Coronary artery (tissue), 2 donors: ENCODE measurements at regions not wholly inside any gene's neighbourhood (a gene's known extent, or its start where the extent isn't known, plus 50 kb on each side); places are given as distances from the start of the nearest gene placed in this dataset.

ENCODE experiments used
- DNase-seq: peaks from one replicate; pipeline ENCODE4 v3.0.0-alpha.2; 2017; ENCODE audit warnings: low spot score
- H3K27ac ChIP-seq, 2 donors: fragments of 200-600 bp; sonication (generic); one replicate each; pipeline ENCODE4 v1.5.1; 2016 to 2019
- H3K4me3 ChIP-seq: fragments of 200-600 bp; sonication (generic); 2 replicates; pipeline ENCODE4 v1.5.1; 2016; ENCODE audit warnings: mild to moderate bottlenecking, moderate library complexity
- TF ChIP-seq, protein P1 (sequence below): fragments of 200-600 bp; sonication (generic); IDR thresholded peaks from one replicate; pipeline ENCODE4 v1.5.1; 2019; ENCODE audit warnings: antibody characterized with exemption

DNA sequence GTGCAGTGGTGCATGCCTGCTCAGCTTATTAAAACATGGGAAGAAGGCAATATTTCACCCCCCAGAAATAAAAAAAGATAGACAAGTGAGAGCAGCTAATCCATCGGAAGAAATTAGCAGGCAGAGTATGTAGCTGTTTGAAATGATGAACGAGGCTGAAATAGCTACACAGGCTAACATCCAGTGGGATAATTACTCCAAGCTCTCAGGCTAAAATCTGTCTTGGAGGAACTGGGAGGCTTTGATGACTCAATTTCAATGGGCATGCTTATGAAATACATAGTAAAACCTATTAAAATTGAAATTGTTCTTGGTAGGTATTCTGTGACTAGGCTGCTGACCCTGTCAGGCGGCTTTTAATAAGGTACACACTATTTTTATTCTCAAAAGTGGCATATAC, 84.1 kb upstream of the RRP15 start:
- no peak overlapping the region for H3K27ac ChIP-seq
- TF ChIP-seq, protein P1, sequence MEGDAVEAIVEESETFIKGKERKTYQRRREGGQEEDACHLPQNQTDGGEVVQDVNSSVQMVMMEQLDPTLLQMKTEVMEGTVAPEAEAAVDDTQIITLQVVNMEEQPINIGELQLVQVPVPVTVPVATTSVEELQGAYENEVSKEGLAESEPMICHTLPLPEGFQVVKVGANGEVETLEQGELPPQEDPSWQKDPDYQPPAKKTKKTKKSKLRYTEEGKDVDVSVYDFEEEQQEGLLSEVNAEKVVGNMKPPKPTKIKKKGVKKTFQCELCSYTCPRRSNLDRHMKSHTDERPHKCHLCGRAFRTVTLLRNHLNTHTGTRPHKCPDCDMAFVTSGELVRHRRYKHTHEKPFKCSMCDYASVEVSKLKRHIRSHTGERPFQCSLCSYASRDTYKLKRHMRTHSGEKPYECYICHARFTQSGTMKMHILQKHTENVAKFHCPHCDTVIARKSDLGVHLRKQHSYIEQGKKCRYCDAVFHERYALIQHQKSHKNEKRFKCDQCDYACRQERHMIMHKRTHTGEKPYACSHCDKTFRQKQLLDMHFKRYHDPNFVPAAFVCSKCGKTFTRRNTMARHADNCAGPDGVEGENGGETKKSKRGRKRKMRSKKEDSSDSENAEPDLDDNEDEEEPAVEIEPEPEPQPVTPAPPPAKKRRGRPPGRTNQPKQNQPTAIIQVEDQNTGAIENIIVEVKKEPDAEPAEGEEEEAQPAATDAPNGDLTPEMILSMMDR: no peak
- no peak overlapping the region for H3K4me3 ChIP-seq
- no peak for DNase-seq

DNA sequence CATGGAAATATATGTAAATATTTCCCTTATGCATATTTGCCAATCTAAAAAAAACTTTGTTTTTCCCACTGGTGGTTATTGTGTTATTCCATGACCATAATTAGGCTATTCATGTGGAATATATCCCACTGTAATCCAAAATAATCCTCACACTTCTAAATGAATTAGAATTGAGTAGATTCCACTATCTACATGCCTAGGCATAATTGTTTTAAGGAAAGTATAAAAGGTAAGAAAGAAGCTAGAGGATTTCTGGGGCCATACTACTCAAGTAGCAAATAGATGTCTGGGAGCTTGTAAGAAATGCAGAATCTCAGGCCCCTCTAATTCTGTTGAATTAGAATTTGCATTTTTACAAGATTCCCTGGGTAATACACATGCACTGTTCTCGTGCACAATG, 83.5 kb upstream of the RRP15 start:
- no peak overlapping the region for H3K27ac ChIP-seq
- no peak for DNase-seq
- no peak overlapping the region for H3K4me3 ChIP-seq
- TF ChIP-seq, protein P1: no peak

DNA sequence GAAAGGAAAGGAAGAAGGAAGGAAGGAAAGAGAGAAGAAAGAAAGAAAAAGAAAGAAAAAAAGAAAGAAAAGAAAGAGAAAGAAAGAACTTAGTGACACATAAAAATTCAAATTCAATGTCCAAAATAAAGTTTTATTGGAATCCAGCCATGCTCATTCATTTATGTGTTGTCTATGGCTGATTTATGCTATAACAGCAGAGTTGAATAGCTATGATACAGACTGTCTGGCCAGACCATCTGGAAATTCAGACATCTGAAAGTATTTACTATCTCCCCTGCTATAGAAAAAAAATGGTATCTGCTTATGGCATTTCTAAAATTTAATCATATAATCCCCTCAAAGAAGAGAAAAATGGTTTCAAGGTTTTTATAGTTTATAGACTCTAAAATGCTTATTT, 79.4 kb upstream of the RRP15 start:
- no peak overlapping the region for H3K4me3 ChIP-seq
- TF ChIP-seq, protein P1: no peak

DNA sequence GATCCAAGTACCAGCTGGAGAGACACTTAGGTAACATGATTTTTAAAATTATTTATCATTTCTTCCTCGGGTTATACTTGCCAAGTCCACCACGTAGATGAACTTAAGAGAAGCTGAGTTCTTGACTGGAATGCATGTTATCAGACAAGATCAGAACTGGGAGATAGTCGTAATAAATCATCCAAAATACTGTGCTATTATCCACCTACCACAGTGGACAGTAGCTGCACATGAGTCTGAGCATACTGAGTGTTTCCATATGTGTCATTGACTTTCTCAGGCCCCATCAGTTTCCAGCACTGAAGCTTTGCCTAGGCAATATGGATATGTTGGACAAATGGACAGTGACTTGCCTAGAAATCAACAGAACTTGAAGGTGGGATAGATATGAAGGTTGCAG, 77.9 kb upstream of the RRP15 start:
- DNase-seq: no peak
- Histone ChIP-seq H3K27ac (no peak overlapping the region), H3K4me3 (no peak overlapping the region)
- TF ChIP-seq, protein P1: no peak

More for the DNA sequence above, 79.4 kb upstream of the RRP15 start:
- H3K27ac ChIP-seq: no peak overlapping the region
- no peak for DNase-seq

DNA sequence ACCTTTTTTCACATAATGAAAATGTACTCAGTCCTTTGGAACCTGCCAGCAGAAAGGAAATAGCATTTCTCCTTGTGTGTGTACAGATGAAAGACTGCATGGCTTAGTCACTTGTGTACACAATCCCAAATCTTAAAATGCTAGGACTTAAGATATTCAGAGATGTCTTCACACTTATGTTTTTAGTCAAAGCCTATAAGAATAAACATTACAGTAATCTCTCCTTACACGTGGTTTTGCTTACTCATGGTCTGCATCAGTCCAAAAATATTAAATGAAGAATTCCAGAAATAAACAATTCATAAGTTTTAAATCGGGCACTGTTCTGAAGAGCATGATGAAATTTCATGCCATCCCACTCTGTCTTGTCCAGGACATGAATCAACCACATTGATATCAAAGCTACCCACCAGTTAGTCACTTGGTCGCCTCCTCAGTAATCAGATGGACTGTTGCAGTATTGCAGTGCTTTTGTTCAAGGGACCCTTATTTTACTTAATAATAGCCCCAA, 75.7 kb upstream of the RRP15 start:
- H3K4me3 ChIP-seq: no peak overlapping the region
- TF ChIP-seq, protein P1: no peak
- DNase-seq: no peak

DNA sequence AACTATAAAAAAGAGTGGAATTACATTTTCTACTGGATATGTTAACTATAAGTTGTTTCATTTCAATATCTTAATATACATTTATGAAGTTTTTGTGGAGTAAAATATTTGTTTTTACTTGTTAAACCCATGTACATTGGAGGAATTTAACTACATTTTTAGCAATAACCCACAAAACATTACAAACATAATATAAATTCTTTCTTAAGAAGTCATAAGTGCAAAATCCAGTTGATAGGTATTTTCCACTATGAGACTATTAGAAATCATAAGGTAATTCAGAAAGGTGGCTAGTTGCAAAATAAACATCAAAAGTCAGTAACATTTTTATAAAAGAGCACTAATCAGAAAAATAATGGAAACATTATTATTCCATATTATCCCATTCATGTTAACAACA, 73.9 kb upstream of the RRP15 start:
- H3K4me3 ChIP-seq: no peak overlapping the region
- TF ChIP-seq, protein P1: no peak
- DNase-seq: no peak
- H3K27ac ChIP-seq: no peak overlapping the region

More for the DNA sequence above, 75.7 kb upstream of the RRP15 start:
- H3K27ac ChIP-seq: no peak overlapping the region

DNA sequence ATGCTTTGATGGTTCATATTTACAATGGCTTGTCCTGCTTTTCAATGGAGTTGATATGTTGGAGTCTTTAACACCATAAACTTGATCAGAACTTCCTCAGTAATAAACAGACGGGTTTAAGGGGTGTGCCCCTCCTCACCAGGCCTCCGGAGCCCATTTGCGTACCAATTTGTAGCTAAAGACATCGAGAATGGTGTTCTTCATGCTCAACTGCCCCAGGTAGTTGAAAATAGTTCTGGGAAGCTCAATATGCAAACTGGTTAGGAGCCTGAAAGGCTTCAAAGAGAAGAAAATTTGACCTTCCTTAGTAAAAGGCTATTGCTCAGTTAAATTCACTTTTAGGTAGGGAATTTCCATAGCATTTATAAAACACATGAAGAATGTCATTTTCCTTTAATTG, 68.1 kb upstream of the RRP15 start:
- TF ChIP-seq, protein P1: no peak

More for the DNA sequence above, 68.1 kb upstream of the RRP15 start:
- DNase-seq: no peak
- Histone ChIP-seq H3K4me3 (no peak overlapping the region), H3K27ac (no peak overlapping the region)
